ENCODE measurements at regions not wholly inside any gene's neighbourhood (a gene's known extent, or its start where the extent isn't known, plus 50 kb on each side); places are given as distances from the start of the nearest gene placed in this dataset.

DNA sequence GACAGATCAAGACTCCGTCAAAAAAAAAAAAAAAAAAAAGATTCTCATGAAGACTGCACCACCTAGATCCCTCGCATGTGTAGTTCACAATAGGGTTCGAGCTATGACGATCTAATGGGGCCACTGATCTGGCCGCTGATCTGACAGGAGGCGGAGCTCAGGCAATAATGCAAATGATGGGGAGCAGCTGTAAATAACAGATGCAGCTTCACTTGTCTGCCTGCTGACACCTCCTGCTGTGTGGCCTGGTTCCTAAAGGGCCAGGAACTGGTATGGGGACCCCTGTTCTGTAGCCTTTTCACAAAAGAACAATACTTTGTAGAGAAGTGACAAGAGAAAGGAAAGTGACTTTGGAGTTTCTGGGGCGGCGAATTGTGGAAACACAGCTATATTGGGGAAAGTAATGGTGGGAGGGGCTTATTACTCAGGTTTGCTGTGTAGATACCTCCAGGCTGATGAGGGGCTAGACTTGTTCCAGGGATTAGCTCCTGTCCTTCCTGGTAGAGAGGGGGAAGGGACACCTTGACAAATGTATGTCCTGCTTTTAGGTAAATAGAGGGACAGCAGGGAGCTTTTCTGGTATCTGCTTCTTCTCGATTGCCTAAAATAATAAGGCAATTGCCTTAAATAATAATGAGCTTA lies 57.1 kb downstream of the HAPSTR1 start:
- TF ChIP-seq PAX5 (IDR thresholded peaks at IDR 0.05; ENCODE audit: insufficient read depth, low read length, severe bottlenecking) (no peak), POLR2A (IDR thresholded peaks at IDR 0.05; ENCODE audit: low read depth, low read length) (no peak), POLR2AphosphoS5 (IDR thresholded peaks at IDR 0.05; ENCODE audit: low read depth, low read length) (no peak), TAF1 (IDR thresholded peaks at IDR 0.05; ENCODE audit: low read depth, low read length) (no peak), SPI1 (IDR thresholded peaks at IDR 0.05; ENCODE audit: low read depth, low read length) (no peak)

All from GM12891 (cell line).